ENCODE measurements at regions not wholly inside any gene's neighbourhood (a gene's known extent, or its start where the extent isn't known, plus 50 kb on each side); places are given as distances from the start of the nearest gene placed in this dataset.

DNA sequence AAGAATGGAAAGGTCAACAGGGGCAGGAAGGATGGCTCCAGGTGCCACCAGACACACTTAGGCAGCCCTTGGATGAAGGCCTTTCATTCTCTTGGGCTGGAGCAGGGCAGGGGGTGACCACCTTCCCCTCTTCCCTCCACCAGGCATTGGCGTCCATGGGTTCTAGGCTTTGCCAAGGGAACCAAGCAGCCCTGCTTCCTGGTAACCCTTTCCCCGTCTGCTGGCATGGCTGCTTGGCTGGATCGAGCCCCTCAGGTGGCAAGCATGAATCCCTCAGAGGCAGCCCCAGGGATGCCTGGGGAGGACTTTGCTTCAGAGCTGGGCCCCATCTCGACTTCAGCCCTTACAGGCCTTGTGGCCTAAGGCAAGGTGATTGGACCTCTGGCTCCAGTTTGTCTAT is 185.1 kb upstream of the SYT13 start:
- TF ChIP-seq MYC (IDR thresholded peaks at IDR 0.05; ENCODE audit: low read depth, low read length) = no peak
- TF ChIP-seq, protein P1, sequence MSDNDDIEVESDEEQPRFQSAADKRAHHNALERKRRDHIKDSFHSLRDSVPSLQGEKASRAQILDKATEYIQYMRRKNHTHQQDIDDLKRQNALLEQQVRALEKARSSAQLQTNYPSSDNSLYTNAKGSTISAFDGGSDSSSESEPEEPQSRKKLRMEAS (IDR thresholded peaks at IDR 0.05; ENCODE audit: low read depth, low read length) = no peak
- TF ChIP-seq POLR2A (IDR thresholded peaks at IDR 0.05; ENCODE audit: extremely low read depth, insufficient read length) = no peak
- TF ChIP-seq, protein P2, sequence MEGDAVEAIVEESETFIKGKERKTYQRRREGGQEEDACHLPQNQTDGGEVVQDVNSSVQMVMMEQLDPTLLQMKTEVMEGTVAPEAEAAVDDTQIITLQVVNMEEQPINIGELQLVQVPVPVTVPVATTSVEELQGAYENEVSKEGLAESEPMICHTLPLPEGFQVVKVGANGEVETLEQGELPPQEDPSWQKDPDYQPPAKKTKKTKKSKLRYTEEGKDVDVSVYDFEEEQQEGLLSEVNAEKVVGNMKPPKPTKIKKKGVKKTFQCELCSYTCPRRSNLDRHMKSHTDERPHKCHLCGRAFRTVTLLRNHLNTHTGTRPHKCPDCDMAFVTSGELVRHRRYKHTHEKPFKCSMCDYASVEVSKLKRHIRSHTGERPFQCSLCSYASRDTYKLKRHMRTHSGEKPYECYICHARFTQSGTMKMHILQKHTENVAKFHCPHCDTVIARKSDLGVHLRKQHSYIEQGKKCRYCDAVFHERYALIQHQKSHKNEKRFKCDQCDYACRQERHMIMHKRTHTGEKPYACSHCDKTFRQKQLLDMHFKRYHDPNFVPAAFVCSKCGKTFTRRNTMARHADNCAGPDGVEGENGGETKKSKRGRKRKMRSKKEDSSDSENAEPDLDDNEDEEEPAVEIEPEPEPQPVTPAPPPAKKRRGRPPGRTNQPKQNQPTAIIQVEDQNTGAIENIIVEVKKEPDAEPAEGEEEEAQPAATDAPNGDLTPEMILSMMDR (IDR thresholded peaks at IDR 0.05; ENCODE audit: low read depth, low read length) = no peak
- no peak overlapping the region for H3K4me3 ChIP-seq (ENCODE audit: low read depth, low read length)
- DNase-seq (ENCODE audit: low read depth) = no peak

GRCh38 chr11:45470794-45471167 is 184.6 kb upstream of the SYT13 start:
- DNase-seq (ENCODE audit: low read depth) = peak; percentile 97
- H3K4me3 ChIP-seq (ENCODE audit: low read depth, low read length) = no peak overlapping the region
- TF ChIP-seq, protein P2 (IDR thresholded peaks at IDR 0.05; ENCODE audit: low read depth, low read length) = no peak
- TF ChIP-seq POLR2A (IDR thresholded peaks at IDR 0.05; ENCODE audit: extremely low read depth, insufficient read length) (peak; percentile 21), MYC (IDR thresholded peaks at IDR 0.05; ENCODE audit: low read depth, low read length) (peak; percentile 77; the same call in 1 of the 2 replicates)
- TF ChIP-seq, protein P1 (IDR thresholded peaks at IDR 0.05; ENCODE audit: low read depth, low read length) = peak; percentile 77; the same call in 1 of the 2 replicates

DNA sequence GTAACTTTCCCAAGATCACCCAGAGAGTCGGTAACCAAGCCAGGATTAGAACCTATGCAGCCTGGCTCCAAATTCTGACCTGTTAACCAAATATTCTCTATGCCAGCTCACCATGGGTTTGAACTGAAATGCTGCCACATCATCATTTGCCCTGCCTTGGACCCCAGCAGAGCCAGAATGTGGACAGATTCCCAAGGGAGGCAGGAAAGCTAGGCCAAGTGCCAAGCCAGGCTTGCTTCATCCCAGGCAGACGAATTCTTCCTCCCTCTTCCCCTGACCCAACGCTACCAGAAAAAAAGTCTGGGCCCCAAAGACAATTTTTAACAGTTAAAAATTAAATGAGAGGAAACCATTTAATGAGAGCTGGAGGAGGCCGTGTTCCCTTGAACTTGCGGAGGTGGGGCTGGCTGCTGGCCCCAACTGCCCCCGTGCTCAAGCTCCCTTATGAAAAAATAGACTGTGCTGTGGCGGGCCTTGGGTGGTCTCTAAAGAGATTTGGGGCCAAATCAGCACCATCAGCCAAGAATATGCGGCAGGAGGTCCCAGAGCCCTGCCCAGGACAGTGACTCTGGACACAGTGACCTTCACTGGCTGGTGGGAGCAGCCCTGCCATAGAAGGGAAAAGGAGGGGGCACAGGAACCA is 184.1 kb upstream of the SYT13 start:
- H3K4me3 ChIP-seq (ENCODE audit: low read depth, low read length) = no peak overlapping the region
- DNase-seq (ENCODE audit: low read depth) = no peak
- TF ChIP-seq POLR2A (IDR thresholded peaks at IDR 0.05; ENCODE audit: extremely low read depth, insufficient read length) = no peak
- TF ChIP-seq, protein P1 (IDR thresholded peaks at IDR 0.05; ENCODE audit: low read depth, low read length) = no peak
- no peak for TF ChIP-seq MYC (IDR thresholded peaks at IDR 0.05; ENCODE audit: low read depth, low read length)
- TF ChIP-seq, protein P2 (IDR thresholded peaks at IDR 0.05; ENCODE audit: low read depth, low read length) = no peak

GRCh38 chr11:45468267-45468856 is 182.2 kb upstream of the SYT13 start:
- TF ChIP-seq POLR2A (IDR thresholded peaks at IDR 0.05; ENCODE audit: extremely low read depth, insufficient read length) (no peak), MYC (IDR thresholded peaks at IDR 0.05; ENCODE audit: low read depth, low read length) (no peak)
- TF ChIP-seq, protein P2 (IDR thresholded peaks at IDR 0.05; ENCODE audit: low read depth, low read length) = no peak
- TF ChIP-seq, protein P1 (IDR thresholded peaks at IDR 0.05; ENCODE audit: low read depth, low read length) = no peak
- DNase-seq (ENCODE audit: low read depth) = no peak
- H3K4me3 ChIP-seq (ENCODE audit: low read depth, low read length) = no peak overlapping the region

DNA sequence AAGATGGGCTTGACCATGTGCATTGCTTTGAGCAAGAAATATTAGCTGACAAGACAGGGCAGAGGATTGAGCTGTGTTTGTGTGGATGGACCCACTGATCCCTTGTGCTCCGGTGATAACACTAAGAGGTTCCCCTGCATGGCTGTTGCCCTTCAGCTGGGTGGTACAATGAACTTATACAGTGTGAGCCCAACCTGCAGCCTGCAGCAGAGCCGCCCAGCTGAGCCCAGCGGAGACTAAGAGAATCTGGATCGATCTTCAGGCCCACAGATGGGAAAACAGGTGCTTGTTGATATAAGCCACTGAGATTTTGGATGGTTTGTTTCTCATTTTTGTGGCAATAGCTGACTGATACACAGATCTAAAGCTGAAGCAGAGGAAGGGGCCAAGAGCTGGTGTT is 177.4 kb upstream of the SYT13 start:
- TF ChIP-seq MYC (IDR thresholded peaks at IDR 0.05; ENCODE audit: low read depth, low read length) (no peak), POLR2A (IDR thresholded peaks at IDR 0.05; ENCODE audit: extremely low read depth, insufficient read length) (no peak)
- TF ChIP-seq, protein P1 (IDR thresholded peaks at IDR 0.05; ENCODE audit: low read depth, low read length) = no peak
- TF ChIP-seq, protein P2 (IDR thresholded peaks at IDR 0.05; ENCODE audit: low read depth, low read length) = no peak
- DNase-seq (ENCODE audit: low read depth) = no peak
- H3K4me3 ChIP-seq (ENCODE audit: low read depth, low read length) = no peak overlapping the region
